ENCODE measurements at regions not wholly inside any gene's neighbourhood (a gene's known extent, or its start where the extent isn't known, plus 50 kb on each side); places are given as distances from the start of the nearest gene placed in this dataset.

DNA sequence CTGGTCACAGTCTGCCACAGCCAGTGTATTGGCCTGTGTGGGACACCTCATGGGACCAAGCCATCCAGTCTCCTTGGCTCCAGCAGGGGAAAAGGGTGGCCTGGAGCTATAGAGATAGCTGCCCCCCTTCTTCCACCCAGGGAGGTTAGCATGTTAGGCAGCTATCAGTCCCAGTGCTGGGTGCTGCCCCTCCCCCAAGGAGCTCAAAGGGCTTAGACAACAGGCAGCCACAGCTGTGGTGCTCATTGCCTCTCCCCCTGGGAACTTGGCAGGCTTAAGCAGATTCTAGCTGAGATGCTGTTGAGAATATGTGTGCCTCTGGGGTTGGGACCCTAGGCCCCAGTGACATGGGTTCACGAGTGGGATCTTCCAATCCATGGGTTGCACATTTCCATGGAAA, 226.0 kb upstream of the PTGER4 start:
- Histone ChIP-seq H3K4me3 (no peak overlapping the region), H3K27ac (no peak overlapping the region), H3K4me1 (peaks cover 0 to 4% (median 0%) of the 10 kb centered on the region in 4 donors), H3K27me3 (no peaks in the 10 kb centered on the region), H3K36me3 (no peaks in the 10 kb centered on the region), H3K9me3 (no peaks in the 10 kb centered on the region)
- no peak for DNase-seq
- no peak for TF ChIP-seq POLR2A (IDR thresholded peaks at IDR 0.05)
- TF ChIP-seq, protein P1, sequence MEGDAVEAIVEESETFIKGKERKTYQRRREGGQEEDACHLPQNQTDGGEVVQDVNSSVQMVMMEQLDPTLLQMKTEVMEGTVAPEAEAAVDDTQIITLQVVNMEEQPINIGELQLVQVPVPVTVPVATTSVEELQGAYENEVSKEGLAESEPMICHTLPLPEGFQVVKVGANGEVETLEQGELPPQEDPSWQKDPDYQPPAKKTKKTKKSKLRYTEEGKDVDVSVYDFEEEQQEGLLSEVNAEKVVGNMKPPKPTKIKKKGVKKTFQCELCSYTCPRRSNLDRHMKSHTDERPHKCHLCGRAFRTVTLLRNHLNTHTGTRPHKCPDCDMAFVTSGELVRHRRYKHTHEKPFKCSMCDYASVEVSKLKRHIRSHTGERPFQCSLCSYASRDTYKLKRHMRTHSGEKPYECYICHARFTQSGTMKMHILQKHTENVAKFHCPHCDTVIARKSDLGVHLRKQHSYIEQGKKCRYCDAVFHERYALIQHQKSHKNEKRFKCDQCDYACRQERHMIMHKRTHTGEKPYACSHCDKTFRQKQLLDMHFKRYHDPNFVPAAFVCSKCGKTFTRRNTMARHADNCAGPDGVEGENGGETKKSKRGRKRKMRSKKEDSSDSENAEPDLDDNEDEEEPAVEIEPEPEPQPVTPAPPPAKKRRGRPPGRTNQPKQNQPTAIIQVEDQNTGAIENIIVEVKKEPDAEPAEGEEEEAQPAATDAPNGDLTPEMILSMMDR (IDR thresholded peaks at IDR 0.05) = no peak
- TF ChIP-seq POLR2AphosphoS5 (IDR thresholded peaks at IDR 0.05) = no peak
- TF ChIP-seq EP300 (IDR thresholded peaks at IDR 0.05) = no peak
- intact Hi-C loops (cut with DNase I) = no loop called here
- WGBS, 2 donors = 79 to 86% methylated on average over 1 of the region's 1 CpG

DNA sequence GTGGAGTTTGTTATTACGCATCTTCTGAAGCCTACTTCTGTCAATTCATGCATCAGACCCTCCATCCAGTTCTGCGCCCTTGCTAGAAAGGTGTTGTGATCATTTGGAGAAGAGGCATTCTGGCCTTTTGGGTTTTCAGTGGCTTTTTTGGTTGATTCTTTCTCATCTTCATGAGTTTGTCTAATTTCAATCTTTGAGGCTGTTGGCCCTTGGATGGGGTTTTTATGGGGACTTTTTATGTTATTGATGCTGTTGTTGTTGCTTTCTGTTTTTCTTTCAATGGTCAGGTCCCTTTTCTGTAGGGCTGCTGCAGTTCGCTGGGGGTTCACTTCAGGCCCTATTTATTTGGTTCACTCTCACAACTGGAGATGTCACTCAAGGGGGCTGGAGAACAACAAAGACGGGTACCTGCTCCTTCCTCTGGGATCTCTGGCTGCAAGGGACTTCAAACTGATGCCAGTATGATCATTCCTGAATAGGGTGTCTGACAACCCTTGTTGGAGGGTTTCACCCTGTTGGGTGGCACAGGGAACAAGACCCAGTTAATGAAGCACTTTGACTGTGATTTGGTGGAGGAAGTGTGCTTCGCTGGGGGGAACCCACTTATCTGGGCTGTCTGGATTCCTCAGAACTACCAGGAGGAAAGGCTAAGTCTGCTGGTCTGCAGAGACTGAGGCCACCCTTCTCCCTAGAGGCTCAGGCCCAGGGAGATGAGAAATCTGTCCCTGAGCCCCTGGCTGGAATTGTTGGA, 226.7 kb upstream of the PTGER4 start:
- H3K4me3 ChIP-seq = no peak overlapping the region
- DNase-seq = no peak
- H3K4me1 ChIP-seq = peaks cover 0 to 4% (median 0%) of the 10 kb centered on the region in 4 donors
- H3K9me3 ChIP-seq = no peaks in the 10 kb centered on the region
- intact Hi-C loops (cut with DNase I) = no loop called here
- H3K36me3 ChIP-seq = no peaks in the 10 kb centered on the region
- H3K27ac ChIP-seq = no peak overlapping the region
- no peak for TF ChIP-seq POLR2AphosphoS5 (IDR thresholded peaks at IDR 0.05)
- no peak for TF ChIP-seq POLR2A (IDR thresholded peaks at IDR 0.05)
- TF ChIP-seq EP300 (IDR thresholded peaks at IDR 0.05) = no peak
- TF ChIP-seq, protein P1 (IDR thresholded peaks at IDR 0.05) = no peak
- 92 to 98% methylated on average over 5 of the region's 5 CpGs for WGBS, 2 donors
- no peaks in the 10 kb centered on the region for H3K27me3 ChIP-seq

DNA sequence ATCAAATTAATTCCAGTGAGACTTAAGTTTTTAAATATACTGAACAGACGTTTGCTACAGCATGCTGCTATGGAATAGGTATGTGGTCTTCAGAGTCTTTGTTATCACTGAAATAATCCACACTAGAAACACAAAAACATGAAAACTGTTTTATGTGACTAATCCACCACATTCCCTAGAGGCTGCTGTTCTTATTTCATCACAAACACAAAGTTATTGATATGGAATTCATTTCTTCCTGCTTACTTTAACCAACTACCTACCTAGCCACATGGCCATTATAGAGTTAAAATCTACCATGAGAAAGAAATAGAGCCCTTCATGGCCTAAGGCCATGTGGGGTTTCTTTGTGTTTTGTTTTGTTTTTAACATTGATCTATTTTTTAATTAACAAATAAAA, 232.3 kb upstream of the PTGER4 start:
- Histone ChIP-seq H3K4me1 (no peaks in the 10 kb centered on the region), H3K4me3 (no peak overlapping the region), H3K27me3 (no peaks in the 10 kb centered on the region), H3K27ac (no peak overlapping the region), H3K9me3 (no peaks in the 10 kb centered on the region), H3K36me3 (no peaks in the 10 kb centered on the region)
- intact Hi-C loops (cut with DNase I) = no loop called here
- TF ChIP-seq, protein P1 (IDR thresholded peaks at IDR 0.05) = no peak
- TF ChIP-seq EP300 (IDR thresholded peaks at IDR 0.05) (no peak), POLR2A (IDR thresholded peaks at IDR 0.05) (no peak), POLR2AphosphoS5 (IDR thresholded peaks at IDR 0.05) (no peak)
- DNase-seq = no peak
- 65 to 67% methylated on average over 1 of the region's 1 CpG for WGBS, 2 donors

DNA sequence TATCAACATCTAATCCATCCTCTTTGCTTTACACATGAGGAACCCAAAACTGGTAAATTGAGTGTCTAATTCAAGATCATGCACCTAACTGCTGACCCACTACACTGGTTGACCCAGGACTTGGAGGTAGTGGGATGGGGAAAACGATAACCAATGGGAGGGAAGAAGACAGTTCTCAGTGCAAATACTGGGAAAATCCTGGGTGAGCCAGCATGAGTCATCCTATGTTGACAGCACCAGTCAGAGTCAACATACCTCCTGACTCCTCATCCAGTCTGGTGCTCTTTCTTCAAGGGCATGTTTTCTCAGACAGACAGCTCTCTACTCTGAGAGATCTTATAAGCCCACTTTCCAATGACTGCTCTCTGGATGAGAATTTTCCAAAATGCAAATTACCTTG, 232.8 kb upstream of the PTGER4 start:
- TF ChIP-seq POLR2A (IDR thresholded peaks at IDR 0.05) = no peak
- TF ChIP-seq, protein P1 (IDR thresholded peaks at IDR 0.05) = no peak
- no peak for TF ChIP-seq POLR2AphosphoS5 (IDR thresholded peaks at IDR 0.05)
- TF ChIP-seq EP300 (IDR thresholded peaks at IDR 0.05) = no peak
- H3K27me3 ChIP-seq = no peaks in the 10 kb centered on the region
- no peaks in the 10 kb centered on the region for H3K4me1 ChIP-seq
- H3K27ac ChIP-seq = no peak overlapping the region
- H3K4me3 ChIP-seq = no peak overlapping the region
- DNase-seq = no peak
- no peaks in the 10 kb centered on the region for H3K36me3 ChIP-seq
- no peaks in the 10 kb centered on the region for H3K9me3 ChIP-seq
- 14 to 68% methylated on average over 1 of the region's 1 CpG for WGBS, 2 donors
- intact Hi-C loops (cut with DNase I) = no loop called here

DNA sequence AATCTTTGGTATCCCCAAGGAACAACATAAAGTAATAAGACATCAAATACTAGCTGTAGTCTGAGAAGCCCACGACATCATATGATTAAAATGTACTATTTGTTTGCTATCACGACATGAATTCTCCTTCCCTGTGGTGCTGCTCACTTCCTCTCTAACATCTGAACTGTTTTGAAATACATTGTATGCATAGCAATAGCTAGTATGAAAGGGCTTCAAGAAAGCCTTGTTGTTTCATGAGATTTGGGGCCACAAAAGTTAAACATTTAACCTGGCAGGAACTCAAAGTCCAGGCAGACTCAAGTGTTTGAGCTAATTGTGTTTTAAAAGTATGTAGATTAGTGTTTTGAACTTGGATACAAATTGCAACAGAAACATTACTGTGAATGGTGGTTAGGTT, 237.4 kb upstream of the PTGER4 start:
- Histone ChIP-seq H3K36me3 (no peaks in the 10 kb centered on the region), H3K4me1 (no peaks in the 10 kb centered on the region), H3K27me3 (no peaks in the 10 kb centered on the region), H3K4me3 (no peak overlapping the region), H3K27ac (no peak overlapping the region), H3K9me3 (no peaks in the 10 kb centered on the region)
- no peak for DNase-seq
- WGBS, 2 donors = 11 to 30% methylated on average over 2 of the region's 2 CpGs
- intact Hi-C loops (cut with DNase I) = no loop called here
- no peak for TF ChIP-seq POLR2AphosphoS5 (IDR thresholded peaks at IDR 0.05)
- no peak for TF ChIP-seq POLR2A (IDR thresholded peaks at IDR 0.05)
- TF ChIP-seq EP300 (IDR thresholded peaks at IDR 0.05) = no peak
- TF ChIP-seq, protein P1 (IDR thresholded peaks at IDR 0.05) = no peak
